OCI-LY3 (cell line): ENCODE measurements at regions not wholly inside any gene's neighbourhood (a gene's known extent, or its start where the extent isn't known, plus 50 kb on each side); places are given as distances from the start of the nearest gene placed in this dataset.

Experiments used
- H2AFZ ChIP-seq: fragments of 200-600, 300-600 bp; shearing (Covaris generic); 2 replicates; pipeline ENCODE4 v1.6.0; 2014; ENCODE audit warnings: antibody characterized with exemption, low read depth, low read length
- H3K27ac ChIP-seq: fragments of 200-600, 300-600 bp; sonication (generic); 2 replicates; pipeline ENCODE4 v1.5.1; 2014; ENCODE audit warnings: mild to moderate bottlenecking, low read length, moderate library complexity, mixed read lengths
- H3K27me3 ChIP-seq: fragments of 200-600, 300-600 bp; sonication (generic); 2 replicates; pipeline ENCODE4 v1.6.1; 2014; ENCODE audit warnings: low read depth, low read length, mixed read lengths
- H3K36me3 ChIP-seq: fragments of 200-600, 300-600 bp; sonication (generic); replicated peaks from 2 replicates; pipeline ENCODE3; 2014; ENCODE audit warnings: low read depth, low read length, mixed read lengths
- H3K4me1 ChIP-seq: fragments of 300-600, 200-600 bp; sonication (generic); 2 replicates; pipeline ENCODE4 v1.6.1; 2014; ENCODE audit warnings: low read length, mixed read lengths
- H3K4me2 ChIP-seq: fragments of 200-600, 300-600 bp; sonication (generic); 2 replicates; pipeline ENCODE4 v1.6.1; 2014; ENCODE audit warnings: low read length, mixed read lengths
- H3K4me3 ChIP-seq: fragments of 300-600, 200-600 bp; sonication (generic); 2 replicates; pipeline ENCODE4 v1.5.1; 2014; ENCODE audit warnings: antibody characterized with exemption, mild to moderate bottlenecking, low read length, moderate library complexity
- H3K79me2 ChIP-seq: fragments of 300-600, 200-600 bp; shearing (Covaris generic); 2 replicates; pipeline ENCODE4 v1.6.1; 2014; ENCODE audit warnings: mild to moderate bottlenecking, low read length, mixed read lengths
- H3K9ac ChIP-seq: fragments of 300-600, 200-600 bp; shearing (Covaris generic); 2 replicates; pipeline ENCODE4 v1.6.0; 2014; ENCODE audit warnings: mild to moderate bottlenecking, low read length, moderate library complexity
- H3K9me3 ChIP-seq: fragments of 200-600, 300-600 bp; shearing (Covaris generic); 2 replicates; pipeline ENCODE4 v1.6.1; 2014; ENCODE audit warnings: low read length, mixed read lengths; ENCODE audit not compliant: insufficient read depth
- H4K20me1 ChIP-seq: fragments of 200-600, 300-600 bp; sonication (generic); 2 replicates; pipeline ENCODE4 v1.6.1; 2016; ENCODE audit warnings: low read length, mixed read lengths; ENCODE audit not compliant: insufficient read depth
- CTCF ChIP-seq: fragments of 200-600, 300-600 bp; sonication (generic); IDR thresholded peaks from 2 replicates; pipeline ENCODE4 v1.5.1; 2014; ENCODE audit warnings: antibody characterized with exemption, low read length, low read depth
- EZH2phosphoT487 ChIP-seq: fragments of 200-600 bp; shearing (Covaris generic); IDR thresholded peaks from 2 replicates; pipeline ENCODE4 v1.6.1; 2018; ENCODE audit warnings: antibody characterized with exemption, mixed run types, low read depth

GRCh38 chr3:1495466-1495865 lies 402.6 kb downstream of the CNTN6 start:
- no peak overlapping the region for H3K4me3 ChIP-seq
- no peak overlapping the region for H3K9ac ChIP-seq
- no peaks in the 10 kb centered on the region for H3K36me3 ChIP-seq
- no peaks in the 10 kb centered on the region for H4K20me1 ChIP-seq
- no peak overlapping the region for H3K4me2 ChIP-seq
- H3K27ac ChIP-seq: no peak overlapping the region
- H3K27me3 ChIP-seq: no peaks in the 10 kb centered on the region
- H3K9me3 ChIP-seq: no peaks in the 10 kb centered on the region
- no peak for TF ChIP-seq EZH2phosphoT487
- no peak for TF ChIP-seq CTCF
- no peak overlapping the region for H2AFZ ChIP-seq
- no peaks in the 10 kb centered on the region for H3K4me1 ChIP-seq
- no peaks in the 10 kb centered on the region for H3K79me2 ChIP-seq

GRCh38 chr3:1499694-1500093 lies 406.9 kb downstream of the CNTN6 start:
- H3K4me1 ChIP-seq: no peaks in the 10 kb centered on the region
- no peak overlapping the region for H3K27ac ChIP-seq
- H3K4me3 ChIP-seq: no peak overlapping the region
- no peak overlapping the region for H2AFZ ChIP-seq
- H3K9ac ChIP-seq: no peak overlapping the region
- H4K20me1 ChIP-seq: no peaks in the 10 kb centered on the region
- no peaks in the 10 kb centered on the region for H3K9me3 ChIP-seq
- no peaks in the 10 kb centered on the region for H3K36me3 ChIP-seq
- H3K27me3 ChIP-seq: no peaks in the 10 kb centered on the region
- no peak overlapping the region for H3K4me2 ChIP-seq
- H3K79me2 ChIP-seq: no peaks in the 10 kb centered on the region
- TF ChIP-seq EZH2phosphoT487 (no peak), CTCF (no peak)

GRCh38 chr3:1501406-1502115 lies 408.7 kb downstream of the CNTN6 start:
- TF ChIP-seq CTCF: no peak
- TF ChIP-seq EZH2phosphoT487: no peak
- no peak overlapping the region for H3K4me3 ChIP-seq
- H3K79me2 ChIP-seq: no peaks in the 10 kb centered on the region
- H2AFZ ChIP-seq: no peak overlapping the region
- H3K27ac ChIP-seq: no peak overlapping the region
- H3K4me2 ChIP-seq: no peak overlapping the region
- H3K36me3 ChIP-seq: no peaks in the 10 kb centered on the region
- H3K9me3 ChIP-seq: no peaks in the 10 kb centered on the region
- no peaks in the 10 kb centered on the region for H4K20me1 ChIP-seq
- H3K27me3 ChIP-seq: no peaks in the 10 kb centered on the region
- H3K9ac ChIP-seq: no peak overlapping the region
- peaks cover 17% of the 10 kb centered on the region for H3K4me1 ChIP-seq

DNA sequence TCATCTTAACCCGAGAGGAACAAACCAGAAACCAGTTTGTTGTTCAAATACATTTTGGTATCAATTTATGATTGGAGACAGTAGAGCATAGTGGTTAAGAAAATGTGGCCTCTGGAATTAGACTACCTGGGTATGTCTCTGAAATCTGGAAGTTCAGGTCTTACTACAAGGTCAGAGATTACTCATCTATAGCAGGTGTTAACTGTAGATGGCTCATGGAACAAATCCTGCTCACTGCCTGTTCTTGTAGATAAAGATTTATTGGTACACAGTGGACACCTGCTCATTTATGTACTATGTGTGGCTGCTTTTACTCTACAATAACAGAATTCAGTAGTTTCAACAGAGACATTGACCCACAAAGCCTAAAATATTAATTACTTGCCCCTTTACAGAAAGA lies 413.3 kb downstream of the CNTN6 start:
- peak overlapping the region; percentile 12; the same call in 1 of the 2 replicates for H3K9ac ChIP-seq
- TF ChIP-seq EZH2phosphoT487: no peak
- no peak for TF ChIP-seq CTCF
- H4K20me1 ChIP-seq: no peaks in the 10 kb centered on the region
- peak overlapping the region; percentile 19; the same call in 1 of the 2 replicates for H3K4me3 ChIP-seq
- no peaks in the 10 kb centered on the region for H3K36me3 ChIP-seq
- no peaks in the 10 kb centered on the region for H3K79me2 ChIP-seq
- H3K27me3 ChIP-seq: no peaks in the 10 kb centered on the region
- peak overlapping the region; percentile 75 for H2AFZ ChIP-seq
- peaks cover 19% of the 10 kb centered on the region for H3K4me1 ChIP-seq
- peak overlapping the region; percentile 60 for H3K27ac ChIP-seq
- H3K4me2 ChIP-seq: peak overlapping the region; percentile 58
- H3K9me3 ChIP-seq: no peaks in the 10 kb centered on the region
